Lung (tissue), 11 donors: ENCODE measurements at regions not wholly inside any gene's neighbourhood (a gene's known extent, or its start where the extent isn't known, plus 50 kb on each side); places are given as distances from the start of the nearest gene placed in this dataset.

Experiments used
- ATAC-seq: fragments of 200-7000 bp; cut with Tn5 transposase; one replicate; pipeline ENCODE4 v1.9.1; 2020; ENCODE audit warnings: moderate number of reproducible peaks; ENCODE audit not compliant: insufficient read depth, low FRiP score
- DNase-seq, 3 donors: peaks; one replicate each; pipeline ENCODE4 v3.0.0-alpha.2; 2013 to 2017
- H3K27ac ChIP-seq, 2 donors: one replicate each; pipeline ENCODE4 v1.5.1; 2013; ENCODE audit warnings: mild to moderate bottlenecking in 2 of 2, moderate library complexity in 2 of 2, control low read depth in 1 of 2, inconsistent platforms in 1 of 2, low read depth in 1 of 2, low read length in 1 of 2
- H3K27me3 ChIP-seq, 3 donors: one replicate each; pipeline ENCODE4 v1.5.1; 2013; ENCODE audit warnings: low read length in 2 of 3; ENCODE audit not compliant: control insufficient read depth in 3 of 3, insufficient read depth in 3 of 3
- H3K36me3 ChIP-seq, 4 donors: one replicate each; pipeline ENCODE4 v1.5.1; 2013; ENCODE audit warnings: low read length in 4 of 4, mild to moderate bottlenecking in 1 of 4, moderate library complexity in 1 of 4; ENCODE audit not compliant: control insufficient read depth in 4 of 4, insufficient read depth in 4 of 4
- H3K4me1 ChIP-seq, 5 donors: one replicate each; pipeline ENCODE4 v1.5.1; 2013; ENCODE audit warnings: low read length in 5 of 5, mild to moderate bottlenecking in 2 of 5, moderate library complexity in 1 of 5; ENCODE audit not compliant: control insufficient read depth in 5 of 5, insufficient read depth in 5 of 5
- H3K4me3 ChIP-seq: one replicate; pipeline ENCODE4 v1.5.1; 2013; ENCODE audit warnings: mild to moderate bottlenecking, control low read depth, moderate library complexity
- H3K9ac ChIP-seq, 2 donors: one replicate each; pipeline ENCODE4 v1.5.1; 2013; ENCODE audit warnings: low read length in 2 of 2, control low read depth in 1 of 2; ENCODE audit not compliant: insufficient read depth in 1 of 2
- H3K9me3 ChIP-seq, 4 donors: one replicate each; pipeline ENCODE4 v1.5.1; 2013; ENCODE audit warnings: low read length in 3 of 4, mild to moderate bottlenecking in 1 of 4, moderate library complexity in 1 of 4; ENCODE audit not compliant: control insufficient read depth in 4 of 4, insufficient read depth in 3 of 4
- WGBS, 2 donors: extraction: QIAGEN DNeasy Blood & Tissue Kit; methylation state at CpG; one replicate each; pipeline ENCODE4 v1.1.7; 2013; 5-methylcytosine and 5-hydroxymethylcytosine counted together
- TF ChIP-seq, protein P1 (sequence below): IDR thresholded peaks from 2 replicates; pipeline ENCODE4 v1.5.1; 2012; ENCODE audit warnings: mild to moderate bottlenecking; ENCODE audit errors: control extremely low read depth, extremely low read depth
- donor health status: control.
- donor health status: control.
- donor health status: Bipolar disorder and iron deficiency.
- donor health status: healthy.
- donor health status: DM: yes; HTN: yes; CAD: no.

DNA sequence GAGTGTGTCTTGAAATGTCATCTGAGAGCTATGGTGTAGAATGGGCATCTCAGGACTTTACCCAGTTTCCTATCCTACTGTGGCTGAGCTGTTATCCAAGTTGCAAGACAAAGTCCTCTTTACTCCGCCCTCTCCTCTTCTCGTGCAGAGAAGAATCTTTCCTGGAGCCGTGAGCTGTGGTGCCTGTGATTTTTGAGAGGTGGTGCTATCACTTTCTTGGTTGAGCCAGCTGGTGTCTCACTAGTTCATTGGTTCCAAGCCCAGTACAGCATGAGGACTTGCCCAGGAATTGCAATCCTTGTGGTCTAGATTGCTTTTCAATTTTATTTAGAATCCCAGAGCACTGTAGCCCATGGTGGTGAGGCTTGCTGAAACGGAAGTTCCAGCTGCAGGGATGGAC lies 2300.3 kb downstream of the MAT2B start:
- ATAC-seq = no peak
- Histone ChIP-seq H3K9ac (no peak overlapping the region), H3K9me3 (no peaks in the 10 kb centered on the region), H3K4me3 (no peak overlapping the region), H3K27ac (no peak overlapping the region), H3K36me3 (no peaks in the 10 kb centered on the region), H3K27me3 (no peaks in the 10 kb centered on the region), H3K4me1 (no peaks in the 10 kb centered on the region)
- 45 to 46% methylated on average over 4 of the region's 4 CpGs for WGBS, 2 donors
- TF ChIP-seq, protein P1, sequence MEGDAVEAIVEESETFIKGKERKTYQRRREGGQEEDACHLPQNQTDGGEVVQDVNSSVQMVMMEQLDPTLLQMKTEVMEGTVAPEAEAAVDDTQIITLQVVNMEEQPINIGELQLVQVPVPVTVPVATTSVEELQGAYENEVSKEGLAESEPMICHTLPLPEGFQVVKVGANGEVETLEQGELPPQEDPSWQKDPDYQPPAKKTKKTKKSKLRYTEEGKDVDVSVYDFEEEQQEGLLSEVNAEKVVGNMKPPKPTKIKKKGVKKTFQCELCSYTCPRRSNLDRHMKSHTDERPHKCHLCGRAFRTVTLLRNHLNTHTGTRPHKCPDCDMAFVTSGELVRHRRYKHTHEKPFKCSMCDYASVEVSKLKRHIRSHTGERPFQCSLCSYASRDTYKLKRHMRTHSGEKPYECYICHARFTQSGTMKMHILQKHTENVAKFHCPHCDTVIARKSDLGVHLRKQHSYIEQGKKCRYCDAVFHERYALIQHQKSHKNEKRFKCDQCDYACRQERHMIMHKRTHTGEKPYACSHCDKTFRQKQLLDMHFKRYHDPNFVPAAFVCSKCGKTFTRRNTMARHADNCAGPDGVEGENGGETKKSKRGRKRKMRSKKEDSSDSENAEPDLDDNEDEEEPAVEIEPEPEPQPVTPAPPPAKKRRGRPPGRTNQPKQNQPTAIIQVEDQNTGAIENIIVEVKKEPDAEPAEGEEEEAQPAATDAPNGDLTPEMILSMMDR = no peak
- DNase-seq = peak in 1 of 3 donors; percentile 13

DNA sequence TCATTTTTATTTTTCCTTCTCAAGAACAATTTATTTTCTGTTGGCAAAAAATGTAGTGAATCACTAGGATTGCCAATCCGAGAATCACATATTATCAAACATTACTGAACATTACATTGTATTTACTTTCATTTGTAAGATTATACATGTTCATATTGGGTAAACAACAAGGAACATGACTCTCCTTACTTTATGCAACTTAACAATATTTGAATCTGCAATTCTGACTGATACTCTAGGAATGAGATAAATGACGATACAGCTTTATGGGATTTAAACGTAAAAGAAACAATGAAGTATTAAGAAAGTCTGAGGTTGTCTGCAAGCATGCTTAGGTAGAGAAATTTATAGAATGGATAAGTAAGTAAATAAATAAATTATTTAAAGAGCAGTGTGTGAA lies 2302.9 kb downstream of the MAT2B start:
- Histone ChIP-seq H3K9me3 (no peaks in the 10 kb centered on the region), H3K27ac (no peak overlapping the region), H3K27me3 (no peaks in the 10 kb centered on the region), H3K36me3 (no peaks in the 10 kb centered on the region), H3K9ac (no peak overlapping the region), H3K4me1 (no peaks in the 10 kb centered on the region), H3K4me3 (no peak overlapping the region)
- DNase-seq (no peak), ATAC-seq (no peak)
- WGBS, 2 donors = 75 to 79% methylated on average over 3 of the region's 3 CpGs
- TF ChIP-seq, protein P1 = no peak

DNA sequence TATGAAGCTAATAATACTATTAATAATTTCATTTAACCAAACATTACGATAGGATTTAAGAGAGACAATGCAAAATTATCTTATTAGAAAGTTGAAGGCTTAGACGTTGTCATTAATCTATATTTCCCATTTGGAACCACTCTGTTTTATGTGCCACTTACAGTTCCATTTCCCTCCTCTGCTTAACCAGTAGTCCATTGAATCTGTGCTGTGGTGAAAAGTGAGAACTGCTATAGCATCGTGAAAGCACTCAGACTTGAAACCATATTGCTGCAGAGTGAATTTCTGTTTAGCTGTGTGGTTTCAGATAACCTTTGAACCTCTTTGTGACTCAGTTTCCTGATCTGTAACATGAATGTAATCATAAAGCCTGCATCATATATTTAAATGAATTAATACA lies 2304.5 kb downstream of the MAT2B start:
- no peak for ATAC-seq
- Histone ChIP-seq H3K36me3 (no peaks in the 10 kb centered on the region), H3K27ac (no peak overlapping the region), H3K9ac (no peak overlapping the region), H3K27me3 (no peaks in the 10 kb centered on the region), H3K4me1 (no peaks in the 10 kb centered on the region), H3K9me3 (no peaks in the 10 kb centered on the region), H3K4me3 (no peak overlapping the region)
- no peak for DNase-seq
- WGBS, 2 donors = 81 to 84% methylated on average over 3 of the region's 3 CpGs
- TF ChIP-seq, protein P1 = no peak

DNA sequence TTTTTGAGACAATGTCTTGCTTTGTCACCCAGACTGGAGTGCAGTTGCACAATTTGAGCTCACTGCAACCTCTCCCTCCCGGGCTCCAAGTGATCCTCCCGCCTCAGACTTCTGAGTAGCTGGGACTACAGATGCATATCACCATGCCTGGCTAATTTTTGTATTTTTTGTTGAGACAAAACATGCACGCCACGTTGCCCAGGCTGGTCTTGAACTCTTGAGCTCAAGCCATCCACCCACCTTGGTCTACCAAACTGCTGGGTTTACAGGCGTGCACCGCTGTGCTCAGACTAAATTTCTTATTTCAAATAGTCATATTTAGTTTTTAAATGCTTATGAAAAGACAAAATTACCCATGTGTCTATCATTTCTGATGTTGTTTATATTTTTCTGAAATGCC lies 2324.1 kb downstream of the MAT2B start:
- no peaks in the 10 kb centered on the region for H3K27me3 ChIP-seq
- H3K4me3 ChIP-seq = no peak overlapping the region
- no peaks in the 10 kb centered on the region for H3K9me3 ChIP-seq
- H3K36me3 ChIP-seq = no peaks in the 10 kb centered on the region
- no peaks in the 10 kb centered on the region for H3K4me1 ChIP-seq
- whole genome bisulfite sequencing, 2 donors = 71 to 82% methylated on average over 6 of the region's 6 CpGs
- TF ChIP-seq, protein P1 = no peak
- H3K27ac ChIP-seq = no peak overlapping the region
- DNase-seq (no peak), ATAC-seq (no peak)
- H3K9ac ChIP-seq = no peak overlapping the region
